Endothelial cell of umbilical vein (primary cell): ENCODE measurements at regions not wholly inside any gene's neighbourhood (a gene's known extent, or its start where the extent isn't known, plus 50 kb on each side); places are given as distances from the start of the nearest gene placed in this dataset.

ENCODE experiments used
- BruUV-seq: library from RNA; stranded (reverse); fragments of 400-500 nt; replicated peaks from 2 replicates; lab custom pipeline; 2021; lab: Mats Ljungman, UMichigan
- CTCF ChIA-PET: fragments of 300-600, 350-600 bp; sonication (Branson Sonifier 250); formaldehyde crosslinking; loops from one replicate; lab custom pipeline; 2021; ENCODE audit warnings: antibody characterized with exemption, inconsistent platforms; lab: Charles Lee
- POLR2A ChIA-PET: fragments of 300-600, 350-600 bp; sonication (Branson Sonifier 250); formaldehyde crosslinking; loops from one replicate; lab custom pipeline; 2021; ENCODE audit warnings: antibody characterized with exemption, inconsistent platforms; lab: Charles Lee
- DNase-seq: peaks from one replicate; pipeline ENCODE4 v3.0.0-alpha.2; 2011; ENCODE audit warnings: low read depth, low spot score
- FAIRE-seq: peaks from 2 replicates; lab custom pipeline; 2011; peaks lifted over from hg19 to GRCh38; lab: Jason Lieb, UNC
- H2AFZ ChIP-seq: 2 replicates; pipeline ENCODE4 v1.6.0; 2012; ENCODE audit warnings: low read depth, low read length, control low read depth, inconsistent platforms
- H3K27ac ChIP-seq: 2 replicates; pipeline ENCODE4 v1.5.1; 2011; ENCODE audit warnings: low read depth, mild to moderate bottlenecking, control low read depth, low read length, moderate library complexity; ENCODE audit not compliant: insufficient read depth
- H3K27me3 ChIP-seq, 2 experiments: 2 replicates each; pipeline versions ENCODE4 v1.6.0 to v1.6.1; 2011; ENCODE audit warnings: low read length in 2 of 2, mixed read lengths in 1 of 2; ENCODE audit not compliant: control insufficient read depth in 2 of 2, insufficient read depth in 2 of 2
- H3K36me3 ChIP-seq, 2 experiments: 2 replicates in 1 of 2; 3 replicates in 1 of 2; pipeline ENCODE4 v1.5.1; 2011; ENCODE audit warnings: low read length in 2 of 2, mild to moderate bottlenecking in 1 of 2, moderate library complexity in 1 of 2; ENCODE audit not compliant: control insufficient read depth in 2 of 2, insufficient read depth in 2 of 2; ENCODE audit errors: extremely low read depth in 1 of 2
- H3K4me1 ChIP-seq: 3 replicates; pipeline ENCODE4 v1.5.1; 2011; ENCODE audit warnings: mild to moderate bottlenecking, low read length; ENCODE audit not compliant: control insufficient read depth, insufficient read depth; ENCODE audit errors: extremely low read depth
- H3K4me2 ChIP-seq: 2 replicates; pipeline ENCODE4 v1.6.1; 2011; ENCODE audit warnings: low read length, control low read depth, mixed read lengths; ENCODE audit not compliant: insufficient read depth
- H3K4me3 ChIP-seq, 3 experiments: fragments of 200-600 bp in 1 of 3; sonication (generic), shearing (Covaris generic) in 1 of 3; replicated peaks in 1 of 3; 2 replicates each; pipeline ENCODE4 v1.5.1; 2011 to 2016; ENCODE audit warnings: control low read depth in 3 of 3, low read length in 3 of 3, mild to moderate bottlenecking in 2 of 3, inconsistent platforms in 1 of 3, low read depth in 1 of 3, moderate library complexity in 1 of 3; ENCODE audit not compliant: insufficient read depth in 1 of 3
- H3K79me2 ChIP-seq: 2 replicates; pipeline ENCODE4 v1.6.0; 2012; ENCODE audit warnings: low read length, inconsistent platforms; ENCODE audit not compliant: control insufficient read depth, insufficient read depth
- H3K9ac ChIP-seq: replicated peaks from 2 replicates; pipeline ENCODE3; 2011; ENCODE audit warnings: low read length, control low read depth; ENCODE audit not compliant: insufficient read depth; ENCODE audit errors: extremely low read depth
- H3K9me1 ChIP-seq: replicated peaks from 3 replicates; pipeline ENCODE4 v1.6.0; 2011; ENCODE audit warnings: mild to moderate bottlenecking, low read length; ENCODE audit not compliant: control insufficient read depth, insufficient read depth; ENCODE audit errors: extremely low read depth
- H3K9me3 ChIP-seq: replicated peaks from 2 replicates; pipeline ENCODE4 v1.5.1; 2012; ENCODE audit warnings: low read length, inconsistent platforms; ENCODE audit not compliant: control insufficient read depth, insufficient read depth
- H4K20me1 ChIP-seq: replicated peaks from 2 replicates; pipeline ENCODE3; 2011; ENCODE audit warnings: mild to moderate bottlenecking, low read length; ENCODE audit not compliant: control insufficient read depth, insufficient read depth; ENCODE audit errors: extremely low read depth
- GATA2 ChIP-seq: IDR thresholded peaks from 2 replicates; pipeline ENCODE4 v1.7.0; 2011; ENCODE audit warnings: low read depth, mild to moderate bottlenecking, moderate library complexity, mixed read lengths, low read length; ENCODE audit not compliant: insufficient read length, insufficient read depth
- JUN ChIP-seq: IDR thresholded peaks from 2 replicates; pipeline ENCODE4 v1.6.1; 2011; ENCODE audit warnings: borderline replicate concordance, low read depth; ENCODE audit not compliant: insufficient read length, insufficient read depth
- MAX ChIP-seq: IDR thresholded peaks from 2 replicates; pipeline ENCODE4 v1.6.1; 2011; ENCODE audit not compliant: insufficient read depth, insufficient read length
- POLR2AphosphoS5 ChIP-seq: IDR thresholded peaks from 2 replicates; pipeline ENCODE4 v1.6.1; 2012; ENCODE audit warnings: low read depth, mild to moderate bottlenecking, control low read depth, low read length, moderate library complexity; ENCODE audit not compliant: insufficient read depth
- dilution Hi-C: fragments of 300-500 bp; cut with MboI; formaldehyde crosslinking; loops from one replicate; pipeline ENCODE4 v1.15.0; 2019; ENCODE audit warnings: low sequenced_read_pairs; ENCODE audit not compliant: extremely low pct_ligation_motif_present
- intact Hi-C: fragments of 100-400 bp; cut with micrococcal nuclease; formaldehyde crosslinking; loops from one replicate; pipeline ENCODE4 v1.10.0; 2022
- TF ChIP-seq, protein P1 (sequence below), 2 donors: IDR thresholded peaks; 1 replicate in 1 of 2; 2 replicates in 1 of 2; pipeline ENCODE4 v1.5.1; 2011; ENCODE audit warnings: low read length in 2 of 2, mild to moderate bottlenecking in 2 of 2, moderate library complexity in 2 of 2, control low read depth in 1 of 2, inconsistent platforms in 1 of 2, low read depth in 1 of 2; ENCODE audit not compliant: insufficient read depth in 1 of 2; ENCODE audit errors: extremely low read depth in 1 of 2

DNA sequence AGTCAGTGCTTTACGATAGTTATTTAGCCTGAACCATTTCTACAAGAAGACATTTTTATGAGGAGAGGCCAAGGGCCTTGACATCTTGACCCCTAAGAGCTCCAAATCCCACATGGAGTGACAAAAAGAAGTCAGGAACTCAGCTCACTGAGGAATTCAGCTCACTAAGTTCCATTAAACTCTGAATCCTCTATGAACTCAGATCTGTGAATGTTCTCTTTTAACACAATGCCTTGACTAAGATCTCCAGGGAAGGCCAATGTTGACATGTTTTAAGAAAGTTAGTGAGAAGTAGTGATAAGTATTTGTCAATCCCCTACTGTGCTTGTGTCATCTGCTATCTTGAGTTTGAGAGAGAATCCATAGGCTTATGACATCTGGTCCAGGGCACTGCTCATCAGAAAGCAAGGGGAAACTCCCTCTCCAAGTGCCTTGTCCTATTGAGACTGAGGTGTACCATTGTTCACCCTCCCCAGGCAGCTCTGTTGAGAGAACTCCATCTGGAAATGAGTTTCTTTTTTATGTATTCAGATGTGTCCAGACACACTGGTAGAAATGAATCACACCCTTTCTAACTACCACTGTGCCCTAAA lies 68.7 kb upstream of the PCDH19 start:
- intact Hi-C loops (no loop called here), dilution Hi-C loops (no loop called here)
- no peaks in the 10 kb centered on the region for H3K9me1 ChIP-seq
- no peak overlapping the region for H3K4me3 ChIP-seq
- FAIRE-seq, result no peak
- TF ChIP-seq GATA2, result no peak
- H3K4me1 ChIP-seq, result no peaks in the 10 kb centered on the region
- no peaks in the 10 kb centered on the region for H3K79me2 ChIP-seq
- H3K36me3 ChIP-seq, result no peaks in the 10 kb centered on the region
- no peak overlapping the region for H3K4me2 ChIP-seq
- H3K27me3 ChIP-seq, result no peaks in the 10 kb centered on the region
- no TSS peak for BruUV-seq
- no peak overlapping the region for H3K9ac ChIP-seq
- ChIA-PET POLR2A (no interaction called here), CTCF (no interaction called here)
- no peak overlapping the region for H3K27ac ChIP-seq
- H2AFZ ChIP-seq, result no peak overlapping the region
- no peaks in the 10 kb centered on the region for H4K20me1 ChIP-seq
- H3K9me3 ChIP-seq, result no peaks in the 10 kb centered on the region
- no peak for DNase-seq

GRCh38 chrX:100477958-100478357 lies 67.9 kb upstream of the PCDH19 start:
- H3K27me3 ChIP-seq, result no peaks in the 10 kb centered on the region
- dilution Hi-C loops, result no loop called here
- CTCF ChIA-PET, result no interaction called here
- H3K79me2 ChIP-seq, result no peaks in the 10 kb centered on the region
- no peak overlapping the region for H3K9ac ChIP-seq
- TF ChIP-seq MAX, result no peak
- TF ChIP-seq JUN, result no peak
- TF ChIP-seq, protein P1, sequence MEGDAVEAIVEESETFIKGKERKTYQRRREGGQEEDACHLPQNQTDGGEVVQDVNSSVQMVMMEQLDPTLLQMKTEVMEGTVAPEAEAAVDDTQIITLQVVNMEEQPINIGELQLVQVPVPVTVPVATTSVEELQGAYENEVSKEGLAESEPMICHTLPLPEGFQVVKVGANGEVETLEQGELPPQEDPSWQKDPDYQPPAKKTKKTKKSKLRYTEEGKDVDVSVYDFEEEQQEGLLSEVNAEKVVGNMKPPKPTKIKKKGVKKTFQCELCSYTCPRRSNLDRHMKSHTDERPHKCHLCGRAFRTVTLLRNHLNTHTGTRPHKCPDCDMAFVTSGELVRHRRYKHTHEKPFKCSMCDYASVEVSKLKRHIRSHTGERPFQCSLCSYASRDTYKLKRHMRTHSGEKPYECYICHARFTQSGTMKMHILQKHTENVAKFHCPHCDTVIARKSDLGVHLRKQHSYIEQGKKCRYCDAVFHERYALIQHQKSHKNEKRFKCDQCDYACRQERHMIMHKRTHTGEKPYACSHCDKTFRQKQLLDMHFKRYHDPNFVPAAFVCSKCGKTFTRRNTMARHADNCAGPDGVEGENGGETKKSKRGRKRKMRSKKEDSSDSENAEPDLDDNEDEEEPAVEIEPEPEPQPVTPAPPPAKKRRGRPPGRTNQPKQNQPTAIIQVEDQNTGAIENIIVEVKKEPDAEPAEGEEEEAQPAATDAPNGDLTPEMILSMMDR (IDR thresholded peaks at IDR 0.05; ENCODE audit: extremely low read depth in 1 of 2, insufficient read depth in 1 of 2, low read depth in 1 of 2, low read length in 2 of 2), result no peak
- TF ChIP-seq POLR2AphosphoS5, result no peak
- H4K20me1 ChIP-seq, result no peaks in the 10 kb centered on the region
- POLR2A ChIA-PET, result no interaction called here
- H3K27ac ChIP-seq, result no peak overlapping the region
- H3K4me1 ChIP-seq, result no peaks in the 10 kb centered on the region
- no peak for FAIRE-seq
- no peak overlapping the region for H2AFZ ChIP-seq
- H3K9me1 ChIP-seq, result no peaks in the 10 kb centered on the region
- intact Hi-C loops, result no loop called here
- no peak for DNase-seq
- no peaks in the 10 kb centered on the region for H3K36me3 ChIP-seq
- H3K4me2 ChIP-seq, result no peak overlapping the region
- no peak overlapping the region for H3K4me3 ChIP-seq
- H3K9me3 ChIP-seq, result no peaks in the 10 kb centered on the region
- BruUV-seq, result no TSS peak
